ENCODE measurements at regions not wholly inside any gene's neighbourhood (a gene's known extent, or its start where the extent isn't known, plus 50 kb on each side); places are given as distances from the start of the nearest gene placed in this dataset.

DNA sequence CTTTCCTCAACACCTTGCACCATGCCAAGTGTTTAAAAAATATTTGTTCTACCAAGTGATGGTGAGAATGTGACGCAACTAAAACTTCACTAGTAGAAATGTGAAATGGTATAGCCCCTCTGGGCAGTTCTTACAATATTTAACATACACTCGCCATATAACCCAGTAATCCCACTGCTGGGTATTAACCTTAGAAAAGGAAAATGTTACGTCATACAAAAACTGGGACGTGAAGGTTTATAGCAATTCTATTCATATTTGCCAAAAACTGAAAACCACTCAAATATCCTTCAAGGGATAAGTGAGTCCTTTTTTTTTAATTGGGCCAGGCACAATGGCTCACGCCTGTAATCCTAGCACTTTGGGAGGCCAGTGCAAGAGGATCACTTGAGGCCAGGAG lies 279.3 kb downstream of the SKIDA1 start:
- intact Hi-C loops (cut with DNase I) = no loop called here
- DNase-seq (no peak), ATAC-seq (ENCODE audit: poor library complexity) (no peak)

GRCh38 chr10:21243748-21244257 lies 281.7 kb downstream of the SKIDA1 start:
- intact Hi-C loops (cut with DNase I) = no loop called here
- no peak for ATAC-seq (ENCODE audit: poor library complexity)
- DNase-seq = no peak

DNA sequence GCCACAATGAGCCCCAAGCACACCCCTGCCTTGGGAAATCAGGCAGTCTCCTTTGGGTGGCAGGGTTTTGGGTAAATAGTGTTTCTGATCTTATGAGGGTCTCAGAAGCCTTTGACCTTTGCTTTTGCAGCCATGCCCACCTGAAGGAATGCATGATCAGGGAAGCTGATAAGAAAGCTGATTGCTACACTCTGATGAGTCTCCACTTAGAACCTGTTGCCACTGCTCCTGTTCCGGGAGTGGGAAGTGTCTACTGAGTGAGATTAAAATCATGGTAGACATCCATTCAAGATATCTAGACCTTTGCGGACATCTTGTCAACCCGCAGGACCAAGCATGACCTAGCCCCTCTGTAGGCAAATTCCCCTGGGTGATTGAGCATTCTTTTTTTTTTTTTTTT lies 282.6 kb downstream of the SKIDA1 start:
- ATAC-seq (ENCODE audit: poor library complexity) (no peak), DNase-seq (no peak)
- intact Hi-C loops (cut with DNase I) = no loop called here

DNA sequence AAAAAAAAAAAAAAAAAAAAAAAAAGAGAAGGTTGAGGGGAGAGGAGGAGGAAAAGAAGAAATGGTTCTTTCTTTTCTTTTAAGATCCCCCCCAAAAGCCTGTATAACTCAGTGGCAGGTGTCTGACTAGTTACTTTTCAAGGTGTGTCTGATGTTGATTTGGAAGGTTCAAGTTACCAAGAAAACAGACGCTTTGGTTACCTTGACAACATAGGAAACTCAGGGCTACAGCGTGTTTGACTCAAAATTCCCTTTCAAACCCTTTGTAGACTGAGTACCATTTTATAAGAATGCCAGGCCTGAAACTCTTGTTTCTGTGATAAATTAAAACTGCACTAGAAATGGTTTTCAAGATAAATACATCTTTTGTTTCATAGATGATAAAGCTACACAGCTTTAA lies 286.8 kb downstream of the SKIDA1 start:
- ATAC-seq (ENCODE audit: poor library complexity) = no peak
- intact Hi-C loops (cut with DNase I) = no loop called here
- DNase-seq = no peak

GRCh38 chr10:21238044-21238443 lies 287.4 kb downstream of the SKIDA1 start:
- ATAC-seq (ENCODE audit: poor library complexity) (no peak), DNase-seq (no peak)
- intact Hi-C loops (cut with DNase I) = no loop called here

DNA sequence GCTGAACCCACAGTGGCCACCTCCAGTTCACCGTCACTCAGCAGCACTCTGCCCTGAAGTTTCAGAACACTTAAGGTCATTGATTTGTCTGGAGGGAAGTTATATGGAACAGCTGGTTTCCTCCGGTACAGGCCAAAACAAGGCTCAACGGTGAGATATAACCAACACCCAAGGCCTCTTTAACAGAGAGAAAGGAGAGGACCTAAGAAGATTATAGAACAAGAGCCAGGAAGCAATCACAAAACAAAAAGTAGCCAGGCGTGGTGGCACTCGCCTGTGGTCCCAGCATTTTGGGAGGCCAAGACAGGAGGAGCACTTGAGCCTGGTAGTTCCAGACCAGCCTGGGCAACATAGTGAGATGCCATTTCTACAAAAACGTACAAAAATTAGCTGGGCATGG lies 290.7 kb downstream of the SKIDA1 start:
- no peak for ATAC-seq (ENCODE audit: poor library complexity)
- intact Hi-C loops (cut with DNase I) = no loop called here
- no peak for DNase-seq

- DNase-seq (no peak), ATAC-seq (ENCODE audit: poor library complexity) (no peak)
- intact Hi-C loops (cut with DNase I) = no loop called here
These were observed 295.3 kb downstream of the SKIDA1 start for GRCh38 chr10:21230219-21230618.

- ATAC-seq (ENCODE audit: poor library complexity) = no peak
- intact Hi-C loops (cut with DNase I) = no loop called here
- no peak for DNase-seq
These were observed 307.6 kb downstream of the SKIDA1 start for GRCh38 chr10:21217748-21218367.

- DNase-seq (no peak), ATAC-seq (ENCODE audit: poor library complexity) (no peak)
- intact Hi-C loops (cut with DNase I) = no loop called here
These were observed 308.4 kb downstream of the SKIDA1 start for GRCh38 chr10:21217107-21217506.

DNA sequence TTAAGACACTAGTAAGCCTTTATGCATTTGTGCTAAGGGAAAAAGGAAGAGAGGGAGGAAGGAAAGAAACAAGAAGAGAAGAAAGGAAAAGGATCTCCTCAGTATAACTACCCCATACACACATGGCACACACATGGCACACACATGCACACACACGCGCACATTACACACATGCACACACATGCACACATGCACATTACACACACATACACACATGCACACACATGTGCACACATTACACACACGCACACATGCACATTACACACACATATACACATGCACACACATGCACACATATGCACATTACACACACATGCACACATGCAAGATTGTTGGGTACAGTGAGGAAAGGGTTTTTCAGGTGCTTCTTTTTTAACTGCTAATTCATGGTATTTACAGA lies 311.2 kb downstream of the SKIDA1 start:
- intact Hi-C loops (cut with DNase I) = no loop called here
- ATAC-seq (ENCODE audit: poor library complexity) = no peak
- DNase-seq = no peak

DNA sequence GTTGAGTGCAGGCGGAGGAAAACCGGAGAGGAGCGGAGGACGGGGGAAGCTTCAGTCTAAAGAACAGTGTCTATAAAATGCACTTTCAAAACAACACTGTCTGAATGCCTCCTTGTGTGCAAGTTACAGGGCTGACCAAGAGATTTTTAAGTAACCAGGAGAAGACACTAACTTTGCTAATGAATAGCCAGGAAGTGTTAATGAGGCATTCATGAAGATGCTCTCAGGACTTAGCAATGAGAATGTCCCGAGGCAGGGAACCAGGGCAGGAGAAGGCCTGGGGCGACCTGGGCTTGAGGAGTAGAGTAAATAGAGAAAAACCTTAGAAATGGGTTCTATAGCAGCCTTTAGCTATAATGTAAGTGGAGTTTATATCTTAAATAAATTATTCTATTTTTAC lies 312.1 kb downstream of the SKIDA1 start:
- intact Hi-C loops (cut with DNase I) = no loop called here
- no peak for ATAC-seq (ENCODE audit: poor library complexity)
- no peak for DNase-seq

- DNase-seq (no peak), ATAC-seq (ENCODE audit: poor library complexity) (no peak)
- intact Hi-C loops (cut with DNase I) = no loop called here
These were observed 312.6 kb downstream of the SKIDA1 start for GRCh38 chr10:21212912-21213311.

DNA sequence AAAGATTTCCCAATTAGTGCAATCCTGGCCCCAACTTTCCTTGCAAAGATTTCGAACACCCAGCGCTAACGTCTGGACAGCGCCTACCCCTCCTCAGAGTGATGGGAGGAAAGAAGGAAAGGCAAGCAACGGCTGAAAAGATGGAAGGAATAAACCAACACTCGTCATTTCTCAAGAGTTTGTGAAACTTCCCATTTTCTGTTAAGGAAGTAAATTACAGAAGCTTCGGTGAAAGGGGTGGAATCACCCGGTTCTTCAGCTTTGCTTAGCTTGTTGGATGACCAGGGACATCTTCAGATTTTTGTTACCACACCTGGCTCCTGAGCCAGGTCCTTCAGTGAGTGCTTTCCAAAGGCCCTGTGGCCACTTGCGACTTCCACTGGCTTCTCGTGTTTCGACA lies 313.1 kb downstream of the SKIDA1 start:
- intact Hi-C loops (cut with DNase I) = no loop called here
- ATAC-seq (ENCODE audit: poor library complexity) (no peak), DNase-seq (no peak)

DNA sequence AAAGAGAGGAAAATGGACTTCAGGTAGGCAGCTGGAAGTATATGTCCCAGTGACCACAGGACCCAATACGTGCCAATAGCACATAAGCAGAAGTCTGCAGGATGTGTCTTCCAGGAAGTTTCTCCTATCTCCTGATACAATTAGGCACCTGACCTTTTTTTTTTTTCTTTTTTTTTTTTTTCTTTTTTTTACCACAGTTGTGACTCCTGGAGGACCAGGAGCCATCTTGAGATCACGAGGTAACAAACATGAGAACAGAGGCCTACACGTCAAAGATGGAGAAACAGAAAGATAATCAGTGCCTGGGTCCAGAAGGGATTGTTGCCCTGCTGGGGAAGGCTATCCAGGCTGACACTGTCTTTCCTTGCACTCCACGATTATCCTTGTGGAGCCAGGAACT lies 312.4 kb upstream of the NEBL start:
- ATAC-seq (ENCODE audit: poor library complexity) (no peak), DNase-seq (no peak)
- intact Hi-C loops (cut with DNase I) = no loop called here

- intact Hi-C loops (cut with DNase I) = no loop called here
- no peak for DNase-seq
- ATAC-seq (ENCODE audit: poor library complexity) = no peak
These were observed 311.7 kb upstream of the NEBL start for GRCh38 chr10:21208666-21209316.

DNA sequence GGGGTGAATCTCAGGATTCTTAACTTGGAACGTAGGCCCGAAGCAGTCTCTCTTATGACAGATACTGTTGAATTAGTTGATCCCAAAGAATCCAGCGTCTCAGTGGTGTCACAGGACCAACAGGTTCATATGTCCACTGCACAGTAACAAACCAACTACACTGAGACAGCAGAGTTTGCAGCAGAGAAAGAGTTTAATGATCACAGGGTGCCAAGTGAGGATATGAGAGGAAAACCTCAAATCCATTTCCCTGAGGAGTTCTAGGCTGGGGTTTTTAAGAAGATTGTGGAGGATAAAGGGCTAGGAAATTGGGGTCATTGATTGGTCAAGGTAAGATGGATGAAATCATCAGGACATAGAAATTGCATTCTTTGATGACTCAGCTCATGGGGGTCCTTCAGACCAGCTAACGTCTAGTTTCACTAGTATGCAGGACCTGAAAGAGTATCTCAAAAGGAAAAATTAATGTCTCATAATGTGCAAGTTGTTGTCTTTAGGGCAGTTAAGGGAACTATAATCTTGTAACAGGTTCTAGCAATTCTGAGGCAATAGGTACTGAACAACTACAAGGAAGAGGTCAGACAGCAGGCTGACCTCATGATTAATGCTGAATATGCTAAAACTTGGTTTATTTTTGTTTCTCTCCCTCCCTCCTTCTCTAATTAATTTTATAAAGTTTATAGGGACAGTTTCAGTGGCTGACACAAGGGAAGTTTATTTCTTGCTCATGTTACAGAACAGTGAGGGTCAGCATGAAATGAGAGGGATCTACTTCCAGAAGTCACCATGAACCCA lies 310.9 kb upstream of the NEBL start:
- ATAC-seq (ENCODE audit: poor library complexity) (no peak), DNase-seq (no peak)
- intact Hi-C loops (cut with DNase I) = no loop called here

GRCh38 chr10:21205328-21205727 lies 308.2 kb upstream of the NEBL start:
- intact Hi-C loops (cut with DNase I) = no loop called here
- DNase-seq (no peak), ATAC-seq (ENCODE audit: poor library complexity) (no peak)

DNA sequence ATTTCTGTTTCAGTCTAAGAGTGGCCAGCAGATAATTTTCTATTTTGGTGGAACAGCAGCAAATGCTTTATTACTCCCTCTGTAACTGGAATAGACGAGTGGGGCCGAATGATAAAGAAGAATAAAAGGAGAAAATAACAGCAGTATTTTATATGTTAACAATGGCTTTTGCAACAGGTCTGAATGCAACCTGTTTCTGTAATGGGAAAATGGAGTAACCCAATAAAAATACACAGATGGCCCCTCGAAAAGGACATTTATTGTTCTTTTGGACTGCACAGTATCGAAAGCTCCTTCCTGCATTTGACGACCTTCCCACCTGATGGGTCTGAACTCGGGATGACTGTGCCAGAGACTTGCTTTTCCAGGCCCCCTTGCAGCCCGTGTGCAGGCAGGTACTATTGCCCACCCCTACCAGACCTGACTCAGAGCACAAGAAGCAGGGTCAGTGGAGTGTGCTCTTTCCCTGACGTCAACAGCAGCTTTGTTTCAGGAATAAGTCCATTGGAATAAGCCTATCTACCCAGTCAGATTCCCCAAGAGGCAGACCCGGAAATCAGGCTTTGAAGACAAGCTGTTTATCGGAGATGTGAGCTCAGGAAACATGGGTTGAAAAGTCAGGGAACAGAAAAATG lies 306.5 kb upstream of the NEBL start:
- no peak for ATAC-seq (ENCODE audit: poor library complexity)
- no peak for DNase-seq
- intact Hi-C loops (cut with DNase I) = no loop called here

- intact Hi-C loops (cut with DNase I) = no loop called here
- ATAC-seq (ENCODE audit: poor library complexity) (no peak), DNase-seq (no peak)
These were observed 305.8 kb upstream of the NEBL start for GRCh38 chr10:21202776-21203462.

All from Right ventricle myocardium superior (tissue), 1 donor.